ENCODE measurements at regions not wholly inside any gene's neighbourhood (a gene's known extent, or its start where the extent isn't known, plus 50 kb on each side); places are given as distances from the start of the nearest gene placed in this dataset.

GRCh38 chr3:6354653-6355052 lies 506.3 kb upstream of the GRM7 start:
- POLR2A ChIA-PET, result no interaction called here
- Mint-ChIP-seq H3K4me1 (ENCODE audit: low read depth) (no peaks in the 10 kb centered on the region), H3K27me3 (no peaks in the 10 kb centered on the region), H3K4me3 (no peak overlapping the region), H3K27ac (no peak overlapping the region), H3K36me3 (ENCODE audit: low read depth) (no peaks in the 10 kb centered on the region), H3K9me3 (peaks cover 8% of the 10 kb centered on the region)
- TF ChIP-seq CTCF (IDR thresholded peaks at IDR 0.05), result no peak
- DNase-seq (no peak), ATAC-seq (no peak)
- CTCF ChIA-PET, result no interaction called here
- intact Hi-C loops (cut with micrococcal nuclease), result no loop called here

- H3K27ac Mint-ChIP-seq, result no peak overlapping the region
- H3K4me1 Mint-ChIP-seq (ENCODE audit: low read depth), result no peaks in the 10 kb centered on the region
- POLR2A ChIA-PET, result no interaction called here
- no peaks in the 10 kb centered on the region for H3K36me3 Mint-ChIP-seq (ENCODE audit: low read depth)
- intact Hi-C loops (cut with micrococcal nuclease), result no loop called here
- no peak for TF ChIP-seq CTCF (IDR thresholded peaks at IDR 0.05)
- no peak overlapping the region for H3K4me3 Mint-ChIP-seq
- H3K9me3 Mint-ChIP-seq, result peaks cover 7% of the 10 kb centered on the region
- DNase-seq, result no peak
- no peak for ATAC-seq
- CTCF ChIA-PET, result no interaction called here
- no peaks in the 10 kb centered on the region for H3K27me3 Mint-ChIP-seq
Measured at GRCh38 chr3:6362406-6362805, 498.5 kb upstream of the GRM7 start.

- TF ChIP-seq CTCF (IDR thresholded peaks at IDR 0.05), result no peak
- H3K4me3 Mint-ChIP-seq, result no peak overlapping the region
- POLR2A ChIA-PET, result no interaction called here
- peaks cover 10% of the 10 kb centered on the region for H3K9me3 Mint-ChIP-seq
- no peaks in the 10 kb centered on the region for H3K36me3 Mint-ChIP-seq (ENCODE audit: low read depth)
- intact Hi-C loops (cut with micrococcal nuclease), result no loop called here
- ATAC-seq (no peak), DNase-seq (no peak)
- H3K27me3 Mint-ChIP-seq, result no peaks in the 10 kb centered on the region
- H3K27ac Mint-ChIP-seq, result no peak overlapping the region
- no peaks in the 10 kb centered on the region for H3K4me1 Mint-ChIP-seq (ENCODE audit: low read depth)
- CTCF ChIA-PET, result no interaction called here
Measured at GRCh38 chr3:6367171-6367570, 493.7 kb upstream of the GRM7 start.

GRCh38 chr3:6392123-6392522 lies 468.8 kb upstream of the GRM7 start:
- Mint-ChIP-seq H3K27ac (no peak overlapping the region), H3K4me1 (ENCODE audit: low read depth) (no peaks in the 10 kb centered on the region), H3K9me3 (no peaks in the 10 kb centered on the region), H3K27me3 (no peaks in the 10 kb centered on the region), H3K4me3 (no peak overlapping the region), H3K36me3 (ENCODE audit: low read depth) (no peaks in the 10 kb centered on the region)
- ATAC-seq (no peak), DNase-seq (no peak)
- intact Hi-C loops (cut with micrococcal nuclease), result no loop called here
- ChIA-PET CTCF (no interaction called here), POLR2A (no interaction called here)
- TF ChIP-seq CTCF (IDR thresholded peaks at IDR 0.05), result no peak

DNA sequence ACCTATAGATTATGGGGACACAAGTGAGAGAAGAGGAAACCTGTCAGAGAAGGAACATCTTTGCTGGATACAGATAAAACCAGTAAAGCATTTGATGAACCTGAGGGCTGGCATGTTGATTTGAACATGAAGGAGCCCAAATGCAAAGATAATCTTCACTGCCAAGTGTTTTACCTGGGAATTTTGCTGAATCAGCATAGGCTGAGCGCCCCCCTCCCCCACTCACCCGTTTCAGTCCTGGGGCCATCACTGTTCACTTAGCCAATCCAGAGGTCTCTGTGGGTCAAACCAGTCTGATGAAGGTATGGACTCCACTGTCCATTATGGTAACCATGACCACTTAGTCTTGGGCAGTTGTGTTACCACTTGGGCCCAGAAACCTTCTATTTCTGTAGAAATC lies 466.0 kb upstream of the GRM7 start:
- ATAC-seq, result no peak
- no peak for DNase-seq
- Mint-ChIP-seq H3K27me3 (no peaks in the 10 kb centered on the region), H3K9me3 (no peaks in the 10 kb centered on the region), H3K27ac (no peak overlapping the region), H3K4me1 (ENCODE audit: low read depth) (no peaks in the 10 kb centered on the region), H3K36me3 (ENCODE audit: low read depth) (no peaks in the 10 kb centered on the region), H3K4me3 (no peak overlapping the region)
- ChIA-PET CTCF (no interaction called here), POLR2A (no interaction called here)
- intact Hi-C loops (cut with micrococcal nuclease), result no loop called here
- no peak for TF ChIP-seq CTCF (IDR thresholded peaks at IDR 0.05)
